ENCODE measurements at regions not wholly inside any gene's neighbourhood (a gene's known extent, or its start where the extent isn't known, plus 50 kb on each side); places are given as distances from the start of the nearest gene placed in this dataset.

GRCh38 chr4:63700569-63700968, 708.7 kb downstream of the TECRL start:
- FAIRE-seq: no peak

GRCh38 chr4:63693321-63693720, 715.9 kb downstream of the TECRL start:
- FAIRE-seq: no peak
- WGBS, 3 donors: 25 to 70% (median 27%) methylated on average over 2 of the region's 2 CpGs
- H3K27me3 ChIP-seq (ENCODE audit: control insufficient read depth in 3 of 3, insufficient read depth in 3 of 3, low read length in 3 of 3): no peaks in the 10 kb centered on the region

More at GRCh38 chr4:63700569-63700968, 708.7 kb downstream of the TECRL start:
- Histone ChIP-seq H3K4me3 (ENCODE audit: low read depth in 1 of 3, low read length in 3 of 3) (no peak overlapping the region), H3K9me3 (ENCODE audit: control insufficient read depth in 2 of 2, insufficient read depth in 1 of 2, low read depth in 1 of 2, low read length in 1 of 2) (no peaks in the 10 kb centered on the region), H3K27me3 (ENCODE audit: control insufficient read depth in 3 of 3, insufficient read depth in 3 of 3, low read length in 3 of 3) (no peaks in the 10 kb centered on the region), H3K4me1 (ENCODE audit: control insufficient read depth in 3 of 3, insufficient read depth in 2 of 3, low read depth in 1 of 3, low read length in 2 of 3) (no peaks in the 10 kb centered on the region), H3K36me3 (ENCODE audit: control insufficient read depth in 3 of 3, insufficient read depth in 2 of 3, low read depth in 1 of 3, low read length in 3 of 3) (no peaks in the 10 kb centered on the region), H3K27ac (ENCODE audit: low read depth in 1 of 3, low read length in 2 of 3) (no peak overlapping the region)
- 86 to 88% (median 87%) methylated on average over 6 of the region's 6 CpGs for WGBS, 3 donors
- DNase-seq: no peak

GRCh38 chr4:63678358-63678931, 730.8 kb downstream of the TECRL start:
- FAIRE-seq: no peak

More at GRCh38 chr4:63693321-63693720, 715.9 kb downstream of the TECRL start:
- Histone ChIP-seq H3K27ac (ENCODE audit: low read depth in 1 of 3, low read length in 2 of 3) (no peak overlapping the region), H3K4me3 (ENCODE audit: low read depth in 1 of 3, low read length in 3 of 3) (no peak overlapping the region), H3K4me1 (ENCODE audit: control insufficient read depth in 3 of 3, insufficient read depth in 2 of 3, low read depth in 1 of 3, low read length in 2 of 3) (no peaks in the 10 kb centered on the region), H3K9me3 (ENCODE audit: control insufficient read depth in 2 of 2, insufficient read depth in 1 of 2, low read depth in 1 of 2, low read length in 1 of 2) (peaks cover 0 to 9% of the 10 kb centered on the region in 2 donors), H3K36me3 (ENCODE audit: control insufficient read depth in 3 of 3, insufficient read depth in 2 of 3, low read depth in 1 of 3, low read length in 3 of 3) (no peaks in the 10 kb centered on the region)
- no peak for DNase-seq

GRCh38 chr4:63670735-63671134, 738.5 kb downstream of the TECRL start:
- FAIRE-seq: no peak

More at GRCh38 chr4:63678358-63678931, 730.8 kb downstream of the TECRL start:
- 60 to 66% (median 61%) methylated on average over 3 of the region's 3 CpGs for WGBS, 3 donors
- DNase-seq: no peak
- Histone ChIP-seq H3K36me3 (ENCODE audit: control insufficient read depth in 3 of 3, insufficient read depth in 2 of 3, low read depth in 1 of 3, low read length in 3 of 3) (no peaks in the 10 kb centered on the region), H3K27me3 (ENCODE audit: control insufficient read depth in 3 of 3, insufficient read depth in 3 of 3, low read length in 3 of 3) (no peaks in the 10 kb centered on the region), H3K27ac (ENCODE audit: low read depth in 1 of 3, low read length in 2 of 3) (no peak overlapping the region), H3K4me3 (ENCODE audit: low read depth in 1 of 3, low read length in 3 of 3) (no peak overlapping the region), H3K9me3 (ENCODE audit: control insufficient read depth in 2 of 2, insufficient read depth in 1 of 2, low read depth in 1 of 2, low read length in 1 of 2) (no peaks in the 10 kb centered on the region), H3K4me1 (ENCODE audit: control insufficient read depth in 3 of 3, insufficient read depth in 2 of 3, low read depth in 1 of 3, low read length in 2 of 3) (no peaks in the 10 kb centered on the region)

GRCh38 chr4:63663870-63664269, 745.4 kb downstream of the TECRL start:
- no peak overlapping the region for H3K27ac ChIP-seq (ENCODE audit: low read depth in 1 of 3, low read length in 2 of 3)
- H3K4me3 ChIP-seq (ENCODE audit: low read depth in 1 of 3, low read length in 3 of 3): no peak overlapping the region
- H3K4me1 ChIP-seq (ENCODE audit: control insufficient read depth in 3 of 3, insufficient read depth in 2 of 3, low read depth in 1 of 3, low read length in 2 of 3): no peaks in the 10 kb centered on the region
- 31 to 65% (median 55%) methylated on average over 2 of the region's 2 CpGs for WGBS, 3 donors
- H3K27me3 ChIP-seq (ENCODE audit: control insufficient read depth in 3 of 3, insufficient read depth in 3 of 3, low read length in 3 of 3): no peaks in the 10 kb centered on the region
- no peaks in the 10 kb centered on the region for H3K36me3 ChIP-seq (ENCODE audit: control insufficient read depth in 3 of 3, insufficient read depth in 2 of 3, low read depth in 1 of 3, low read length in 3 of 3)
- no peaks in the 10 kb centered on the region for H3K9me3 ChIP-seq (ENCODE audit: control insufficient read depth in 2 of 2, insufficient read depth in 1 of 2, low read depth in 1 of 2, low read length in 1 of 2)
- FAIRE-seq (no peak), DNase-seq (no peak)

More at GRCh38 chr4:63670735-63671134, 738.5 kb downstream of the TECRL start:
- H3K36me3 ChIP-seq (ENCODE audit: control insufficient read depth in 3 of 3, insufficient read depth in 2 of 3, low read depth in 1 of 3, low read length in 3 of 3): no peaks in the 10 kb centered on the region
- H3K4me1 ChIP-seq (ENCODE audit: control insufficient read depth in 3 of 3, insufficient read depth in 2 of 3, low read depth in 1 of 3, low read length in 2 of 3): no peaks in the 10 kb centered on the region
- H3K27me3 ChIP-seq (ENCODE audit: control insufficient read depth in 3 of 3, insufficient read depth in 3 of 3, low read length in 3 of 3): no peaks in the 10 kb centered on the region
- 26 to 73% (median 62%) methylated on average over 1 of the region's 1 CpG for WGBS, 3 donors
- H3K4me3 ChIP-seq (ENCODE audit: low read depth in 1 of 3, low read length in 3 of 3): no peak overlapping the region
- peaks cover 0 to 4% of the 10 kb centered on the region in 2 donors for H3K9me3 ChIP-seq (ENCODE audit: control insufficient read depth in 2 of 2, insufficient read depth in 1 of 2, low read depth in 1 of 2, low read length in 1 of 2)
- no peak overlapping the region for H3K27ac ChIP-seq (ENCODE audit: low read depth in 1 of 3, low read length in 2 of 3)
- DNase-seq: no peak

- FAIRE-seq: no peak
- H3K27ac ChIP-seq (ENCODE audit: low read depth in 1 of 3, low read length in 2 of 3): no peak overlapping the region
- WGBS, 3 donors: 59 to 66% (median 64%) methylated on average over 3 of the region's 3 CpGs
These were observed 764.9 kb downstream of the TECRL start for GRCh38 chr4:63644396-63644795.

GRCh38 chr4:63637270-63637669, 772.0 kb downstream of the TECRL start:
- H3K4me3 ChIP-seq (ENCODE audit: low read depth in 1 of 3, low read length in 3 of 3): no peak overlapping the region
- H3K36me3 ChIP-seq (ENCODE audit: control insufficient read depth in 3 of 3, insufficient read depth in 2 of 3, low read depth in 1 of 3, low read length in 3 of 3): no peaks in the 10 kb centered on the region
- H3K27me3 ChIP-seq (ENCODE audit: control insufficient read depth in 3 of 3, insufficient read depth in 3 of 3, low read length in 3 of 3): no peaks in the 10 kb centered on the region
- H3K27ac ChIP-seq (ENCODE audit: low read depth in 1 of 3, low read length in 2 of 3): no peak overlapping the region
- H3K9me3 ChIP-seq (ENCODE audit: control insufficient read depth in 2 of 2, insufficient read depth in 1 of 2, low read depth in 1 of 2, low read length in 1 of 2): no peaks in the 10 kb centered on the region
- DNase-seq: no peak
- no peaks in the 10 kb centered on the region for H3K4me1 ChIP-seq (ENCODE audit: control insufficient read depth in 3 of 3, insufficient read depth in 2 of 3, low read depth in 1 of 3, low read length in 2 of 3)
- no peak for FAIRE-seq

More at GRCh38 chr4:63644396-63644795, 764.9 kb downstream of the TECRL start:
- H3K4me3 ChIP-seq (ENCODE audit: low read depth in 1 of 3, low read length in 3 of 3): no peak overlapping the region
- no peak for DNase-seq
- H3K9me3 ChIP-seq (ENCODE audit: control insufficient read depth in 2 of 2, insufficient read depth in 1 of 2, low read depth in 1 of 2, low read length in 1 of 2): no peaks in the 10 kb centered on the region
- no peaks in the 10 kb centered on the region for H3K4me1 ChIP-seq (ENCODE audit: control insufficient read depth in 3 of 3, insufficient read depth in 2 of 3, low read depth in 1 of 3, low read length in 2 of 3)
- no peaks in the 10 kb centered on the region for H3K27me3 ChIP-seq (ENCODE audit: control insufficient read depth in 3 of 3, insufficient read depth in 3 of 3, low read length in 3 of 3)
- no peaks in the 10 kb centered on the region for H3K36me3 ChIP-seq (ENCODE audit: control insufficient read depth in 3 of 3, insufficient read depth in 2 of 3, low read depth in 1 of 3, low read length in 3 of 3)

- FAIRE-seq: no peak
- DNase-seq: no peak
- H3K4me3 ChIP-seq (ENCODE audit: low read depth in 1 of 3, low read length in 3 of 3): no peak overlapping the region
- H3K36me3 ChIP-seq (ENCODE audit: control insufficient read depth in 3 of 3, insufficient read depth in 2 of 3, low read depth in 1 of 3, low read length in 3 of 3): no peaks in the 10 kb centered on the region
- WGBS, 3 donors: 61 to 83% (median 67%) methylated on average over 2 of the region's 2 CpGs
- no peaks in the 10 kb centered on the region for H3K4me1 ChIP-seq (ENCODE audit: control insufficient read depth in 3 of 3, insufficient read depth in 2 of 3, low read depth in 1 of 3, low read length in 2 of 3)
- no peaks in the 10 kb centered on the region for H3K27me3 ChIP-seq (ENCODE audit: control insufficient read depth in 3 of 3, insufficient read depth in 3 of 3, low read length in 3 of 3)
- no peak overlapping the region for H3K27ac ChIP-seq (ENCODE audit: low read depth in 1 of 3, low read length in 2 of 3)
- peaks cover 0 to 5% of the 10 kb centered on the region in 2 donors for H3K9me3 ChIP-seq (ENCODE audit: control insufficient read depth in 2 of 2, insufficient read depth in 1 of 2, low read depth in 1 of 2, low read length in 1 of 2)
These were observed 776.4 kb downstream of the TECRL start for GRCh38 chr4:63632858-63633257.

- DNase-seq (no peak), FAIRE-seq (no peak)
- H3K27me3 ChIP-seq (ENCODE audit: control insufficient read depth in 3 of 3, insufficient read depth in 3 of 3, low read length in 3 of 3): no peaks in the 10 kb centered on the region
- H3K36me3 ChIP-seq (ENCODE audit: control insufficient read depth in 3 of 3, insufficient read depth in 2 of 3, low read depth in 1 of 3, low read length in 3 of 3): no peaks in the 10 kb centered on the region
- H3K9me3 ChIP-seq (ENCODE audit: control insufficient read depth in 2 of 2, insufficient read depth in 1 of 2, low read depth in 1 of 2, low read length in 1 of 2): no peaks in the 10 kb centered on the region
- H3K4me1 ChIP-seq (ENCODE audit: control insufficient read depth in 3 of 3, insufficient read depth in 2 of 3, low read depth in 1 of 3, low read length in 2 of 3): no peaks in the 10 kb centered on the region
- WGBS, 3 donors: 2 to 18% (median 8%) methylated on average over 2 of the region's 2 CpGs
- no peak overlapping the region for H3K27ac ChIP-seq (ENCODE audit: low read depth in 1 of 3, low read length in 2 of 3)
- H3K4me3 ChIP-seq (ENCODE audit: low read depth in 1 of 3, low read length in 3 of 3): no peak overlapping the region
These were observed 789.0 kb downstream of the TECRL start for GRCh38 chr4:63620271-63620670.

Data from small intestine (tissue), 7 donors.